A549 (cell line): ENCODE measurements at regions not wholly inside any gene's neighbourhood (a gene's known extent, or its start where the extent isn't known, plus 50 kb on each side); places are given as distances from the start of the nearest gene placed in this dataset.

Experiments
- FOXS1 ChIP-seq: fragments of 250-450 bp; sonication (Bioruptor Pico); IDR thresholded peaks from 2 replicates; pipeline ENCODE4 v1.5.0; 2020; ENCODE audit warnings: mild to moderate bottlenecking, moderate library complexity
- TF ChIP-seq, protein P1 (sequence below): fragments of >200 bp; sonication (Bioruptor Twin); formaldehyde crosslinking; IDR thresholded peaks from 3 replicates; pipeline ENCODE4 v1.5.1; 2016

DNA sequence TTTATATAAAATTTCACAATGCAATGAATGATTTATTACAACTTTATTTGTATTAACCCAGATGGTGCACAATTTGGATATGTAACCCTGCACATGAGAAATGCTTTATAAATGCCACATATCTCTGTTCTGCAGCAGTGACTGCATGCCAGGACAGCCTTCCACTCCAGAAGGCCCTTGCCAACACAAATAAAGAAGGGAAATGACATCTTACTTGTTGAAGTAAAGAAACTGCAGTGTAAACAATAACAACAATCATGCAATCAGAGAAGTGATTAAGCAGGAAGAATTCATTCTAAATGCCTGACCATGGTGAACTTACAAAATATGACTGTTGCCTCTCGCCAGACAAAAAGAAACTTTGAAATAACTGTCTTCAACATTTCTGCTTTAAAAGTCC is 129.9 kb upstream of the CHST9 start:
- no peak for TF ChIP-seq FOXS1 (CRISPR knock-in tag)
- TF ChIP-seq, protein P1, sequence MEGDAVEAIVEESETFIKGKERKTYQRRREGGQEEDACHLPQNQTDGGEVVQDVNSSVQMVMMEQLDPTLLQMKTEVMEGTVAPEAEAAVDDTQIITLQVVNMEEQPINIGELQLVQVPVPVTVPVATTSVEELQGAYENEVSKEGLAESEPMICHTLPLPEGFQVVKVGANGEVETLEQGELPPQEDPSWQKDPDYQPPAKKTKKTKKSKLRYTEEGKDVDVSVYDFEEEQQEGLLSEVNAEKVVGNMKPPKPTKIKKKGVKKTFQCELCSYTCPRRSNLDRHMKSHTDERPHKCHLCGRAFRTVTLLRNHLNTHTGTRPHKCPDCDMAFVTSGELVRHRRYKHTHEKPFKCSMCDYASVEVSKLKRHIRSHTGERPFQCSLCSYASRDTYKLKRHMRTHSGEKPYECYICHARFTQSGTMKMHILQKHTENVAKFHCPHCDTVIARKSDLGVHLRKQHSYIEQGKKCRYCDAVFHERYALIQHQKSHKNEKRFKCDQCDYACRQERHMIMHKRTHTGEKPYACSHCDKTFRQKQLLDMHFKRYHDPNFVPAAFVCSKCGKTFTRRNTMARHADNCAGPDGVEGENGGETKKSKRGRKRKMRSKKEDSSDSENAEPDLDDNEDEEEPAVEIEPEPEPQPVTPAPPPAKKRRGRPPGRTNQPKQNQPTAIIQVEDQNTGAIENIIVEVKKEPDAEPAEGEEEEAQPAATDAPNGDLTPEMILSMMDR = no peak
